Fibroblast of the conjunctiva (primary cell): ENCODE measurements at regions not wholly inside any gene's neighbourhood (a gene's known extent, or its start where the extent isn't known, plus 50 kb on each side); places are given as distances from the start of the nearest gene placed in this dataset.
"Not testable (repeated sequence)": the region's sequence is repeated elsewhere in the genome, so short reads cannot be mapped to it uniquely, and the experiment has no call there.

Source experiments
- DNase-seq: peaks from one replicate; pipeline ENCODE4 v3.0.0-alpha.2; 2010; ENCODE audit warnings: low read depth

DNA sequence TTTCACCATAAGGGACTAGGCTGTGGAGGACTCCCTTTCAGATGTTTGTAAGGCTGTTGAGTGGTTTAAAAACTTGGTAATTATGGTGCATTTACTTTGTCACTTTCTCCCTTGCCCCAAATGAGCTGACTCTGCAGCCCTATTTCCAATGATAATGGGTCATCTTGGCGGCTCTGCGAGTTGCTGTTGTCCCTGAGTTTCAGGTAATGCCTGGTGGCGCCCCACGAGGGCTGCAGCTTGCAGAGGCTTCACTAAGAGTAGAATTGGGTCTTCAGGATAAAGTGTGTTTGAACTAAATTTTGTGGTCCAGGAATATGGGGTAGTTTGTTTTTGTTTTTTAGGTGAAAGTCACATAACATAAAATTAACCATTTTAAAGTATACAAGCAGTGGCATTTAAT lies 450.1 kb upstream of the CFAP20DC start:
- no peak for DNase-seq

DNA sequence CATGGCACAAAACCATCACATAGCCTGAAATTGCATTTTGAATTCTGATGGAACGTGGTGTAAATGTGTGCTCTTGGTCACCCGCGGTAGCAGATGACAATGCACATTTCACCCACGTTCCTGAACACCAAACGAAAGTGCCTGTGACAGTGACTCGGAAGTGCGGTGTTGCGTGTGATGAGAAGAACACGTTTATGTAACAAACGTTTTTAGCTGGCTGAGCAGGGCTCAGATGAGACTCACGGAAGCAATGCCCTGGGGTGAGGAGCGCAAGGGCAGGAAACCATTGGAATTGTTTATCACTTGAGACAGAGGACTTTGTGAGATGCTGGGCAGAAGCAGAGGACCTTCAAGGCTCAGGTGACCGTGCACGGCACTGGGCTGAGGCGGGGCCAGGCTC lies 449.2 kb upstream of the CFAP20DC start:
- DNase-seq, result no peak

DNA sequence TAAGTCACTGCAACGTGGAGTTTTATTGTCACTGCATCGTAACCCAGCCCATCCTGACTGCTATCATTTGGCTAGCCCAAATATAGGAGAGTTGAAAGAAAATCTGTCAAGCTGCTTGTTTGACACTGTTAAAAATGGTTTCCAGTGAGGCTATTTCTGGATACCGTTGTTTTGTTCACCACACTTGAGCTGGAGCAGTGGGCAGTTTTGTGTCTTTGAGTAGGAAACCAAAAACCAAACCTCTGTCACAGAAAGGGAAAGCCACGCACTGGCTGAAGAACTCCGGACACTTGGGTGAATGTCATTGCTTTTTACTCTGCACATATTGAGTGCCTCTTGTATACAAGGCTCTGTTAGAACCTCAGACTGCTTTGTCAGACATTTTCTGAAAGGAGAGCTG lies 446.4 kb upstream of the CFAP20DC start:
- no peak for DNase-seq

- not testable (repeated sequence) for DNase-seq
Measured at GRCh38 chr3:59494969-59495368, 445.1 kb upstream of the CFAP20DC start.

DNA sequence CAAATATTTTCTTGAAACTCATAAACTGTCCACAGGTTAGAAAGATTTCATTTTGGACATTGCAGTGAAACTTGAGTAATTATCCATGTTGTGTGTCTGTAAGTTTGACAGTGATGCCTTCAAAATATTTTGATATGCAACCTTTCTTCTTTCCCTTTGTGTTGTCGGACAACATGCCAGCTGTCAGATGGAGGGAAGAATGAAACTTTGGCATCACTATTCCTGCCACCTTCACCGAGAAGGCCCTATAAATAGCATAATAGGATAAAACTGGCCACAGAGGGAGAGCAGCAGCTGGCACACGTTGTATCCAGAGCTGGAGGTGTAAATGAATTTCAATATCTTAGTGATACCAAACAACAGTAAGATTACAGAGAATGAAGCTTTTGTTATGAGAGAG lies 436.7 kb upstream of the CFAP20DC start:
- no peak for DNase-seq

DNA sequence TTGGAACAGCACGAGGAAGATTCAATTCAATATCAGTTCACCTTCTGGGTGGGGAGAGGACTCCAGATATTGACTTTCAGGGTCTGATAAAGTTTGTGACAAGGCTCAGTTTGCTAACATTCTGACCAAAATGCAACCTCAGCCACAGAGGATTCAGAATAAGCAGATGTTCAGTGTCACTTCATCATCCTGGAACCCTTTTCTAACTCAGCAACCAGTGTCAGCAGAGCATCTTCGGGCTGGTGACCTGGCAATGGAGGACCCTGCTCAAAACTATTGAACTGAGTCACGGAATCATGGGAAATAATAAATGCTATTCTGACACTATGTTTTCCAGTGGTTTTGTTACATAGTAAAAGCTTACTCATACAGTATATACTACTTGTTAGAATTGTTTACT lies 433.4 kb upstream of the CFAP20DC start:
- DNase-seq, result no peak

GRCh38 chr3:59482684-59483083 lies 432.9 kb upstream of the CFAP20DC start:
- no peak for DNase-seq

- no peak for DNase-seq
Measured at GRCh38 chr3:59481776-59482400, 432.1 kb upstream of the CFAP20DC start.

- peak; percentile 33 for DNase-seq
Measured at GRCh38 chr3:59480486-59480995, 430.7 kb upstream of the CFAP20DC start.

DNA sequence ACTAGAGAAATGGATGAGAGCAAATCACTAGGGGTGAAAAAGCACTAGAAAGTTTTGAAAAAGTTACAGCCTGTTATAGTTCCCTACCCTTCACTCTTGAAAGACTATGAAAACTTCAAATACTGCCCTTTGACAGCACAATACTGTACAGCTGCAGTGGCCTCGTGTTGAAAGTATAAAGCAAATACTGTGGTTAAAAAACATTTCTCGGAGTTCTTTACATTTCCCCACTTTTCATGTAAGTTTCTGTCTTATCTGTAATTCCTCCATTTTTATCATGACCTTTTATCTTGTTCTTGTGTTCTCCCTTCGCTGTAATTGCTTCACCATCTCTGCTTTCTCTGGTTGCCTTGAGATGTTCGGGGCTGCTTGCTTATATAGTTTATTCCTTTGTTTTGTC lies 423.8 kb upstream of the CFAP20DC start:
- no peak for DNase-seq

DNA sequence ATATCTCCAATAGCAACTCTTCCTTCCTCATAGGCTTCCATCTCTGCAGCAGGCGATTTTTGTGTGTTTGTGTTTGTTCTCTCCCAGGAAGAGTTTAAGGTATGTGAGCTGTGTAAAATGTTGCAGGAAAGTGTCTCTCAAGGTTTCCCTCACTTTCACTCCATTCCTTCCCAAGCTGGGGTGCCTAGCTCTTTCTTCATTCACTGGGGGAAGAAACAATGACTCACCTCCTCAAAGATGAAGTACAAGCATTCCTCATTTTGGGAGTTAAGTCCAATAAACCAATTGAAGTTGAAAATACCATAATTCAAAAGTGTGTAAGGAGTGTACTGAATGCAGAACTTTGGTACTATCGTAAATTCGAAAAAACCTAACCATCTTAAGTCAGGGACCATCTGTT lies 422.7 kb upstream of the CFAP20DC start:
- DNase-seq, result no peak

DNA sequence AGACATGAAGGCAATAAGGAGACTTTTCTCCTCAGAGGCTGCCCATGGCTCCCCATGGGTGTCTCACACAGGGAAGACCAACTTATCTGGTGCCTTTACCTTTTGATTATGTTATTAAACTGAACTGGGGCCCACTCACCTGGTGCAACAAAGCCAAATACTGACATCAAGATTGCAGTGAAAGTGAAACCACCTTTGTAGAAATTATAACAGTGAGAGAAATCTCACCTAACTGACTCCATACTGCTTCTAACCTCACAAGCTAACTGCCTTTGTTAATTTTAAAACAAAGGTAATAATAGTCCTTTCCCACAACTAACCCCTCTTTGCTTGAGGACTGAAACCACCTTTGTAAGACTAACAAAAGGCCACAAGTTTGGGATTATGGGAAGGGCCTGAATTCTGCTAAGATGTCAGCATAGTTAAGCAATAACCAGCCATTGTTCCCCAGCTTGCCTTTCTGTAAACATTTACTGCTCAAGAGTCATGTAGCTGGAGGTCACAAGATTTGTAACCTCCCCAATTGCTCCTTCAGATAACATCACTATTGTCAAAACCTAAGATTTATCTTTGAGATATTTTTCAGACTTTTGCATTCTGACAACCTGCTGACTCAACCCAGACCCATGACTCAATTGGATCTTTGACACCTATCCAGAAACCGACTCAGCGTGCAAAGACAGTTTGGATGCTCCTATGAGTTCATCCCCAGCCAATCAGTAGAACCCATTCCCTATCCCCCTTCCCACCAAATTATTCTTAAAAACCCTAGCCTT lies 420.3 kb upstream of the CFAP20DC start:
- DNase-seq, result no peak

DNA sequence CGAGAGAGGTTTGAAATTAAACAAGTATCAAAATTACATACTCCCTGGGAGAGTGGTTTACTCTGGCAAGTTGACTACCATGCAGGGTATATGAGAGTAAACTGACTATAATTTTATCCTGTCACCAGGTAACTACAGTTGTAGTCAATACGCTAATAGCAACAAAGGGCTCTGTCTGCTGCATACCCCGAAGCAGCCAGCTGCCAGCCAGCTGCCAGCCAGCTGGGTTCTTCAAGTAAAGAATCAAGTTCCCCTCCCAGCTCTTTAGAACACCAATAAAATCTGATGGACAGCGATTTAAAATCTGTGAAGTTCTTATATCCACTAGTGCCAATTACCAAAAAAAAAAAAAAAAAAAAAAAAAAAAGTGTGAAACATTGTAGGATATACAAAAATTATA lies 417.7 kb upstream of the CFAP20DC start:
- DNase-seq, result no peak

GRCh38 chr3:59464187-59464586 lies 414.4 kb upstream of the CFAP20DC start:
- DNase-seq, result no peak

DNA sequence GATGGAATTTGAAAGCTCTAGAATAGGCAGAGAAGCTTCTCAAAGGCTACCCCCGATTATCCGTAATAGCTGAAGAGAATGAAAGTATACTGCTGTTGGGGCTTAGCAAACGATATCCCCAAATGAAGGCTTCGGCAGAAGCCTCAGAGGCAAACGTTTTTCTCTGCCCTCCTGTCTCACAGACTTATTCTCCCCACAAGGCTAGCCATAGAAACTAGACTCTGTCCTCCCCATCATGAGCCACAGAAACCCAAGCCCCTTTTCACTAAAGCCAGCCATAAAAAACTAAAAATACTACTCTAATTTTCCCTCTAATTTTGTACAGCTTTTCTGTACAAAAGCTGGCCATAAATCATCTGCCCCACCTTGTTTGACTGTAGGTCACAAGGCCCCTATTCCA lies 413.4 kb upstream of the CFAP20DC start:
- no peak for DNase-seq

DNA sequence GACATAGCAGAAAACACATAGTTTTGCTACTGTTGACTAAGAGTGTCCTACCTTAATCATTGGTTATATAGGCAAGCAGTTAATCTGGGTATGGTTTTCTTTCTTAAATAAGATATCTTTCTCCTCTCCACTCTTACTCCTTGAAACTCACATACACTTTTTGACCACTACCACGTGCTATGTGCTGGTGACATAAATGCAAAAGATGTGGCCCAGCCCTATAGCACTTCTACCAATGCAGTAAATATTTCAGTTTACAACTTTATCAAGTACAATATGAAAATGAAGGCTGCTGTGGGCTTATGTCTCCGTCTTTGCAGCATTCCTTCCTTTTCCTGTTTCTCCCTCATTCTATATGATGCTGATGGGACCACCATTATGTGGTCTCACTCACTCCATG lies 410.2 kb upstream of the CFAP20DC start:
- DNase-seq, result no peak

DNA sequence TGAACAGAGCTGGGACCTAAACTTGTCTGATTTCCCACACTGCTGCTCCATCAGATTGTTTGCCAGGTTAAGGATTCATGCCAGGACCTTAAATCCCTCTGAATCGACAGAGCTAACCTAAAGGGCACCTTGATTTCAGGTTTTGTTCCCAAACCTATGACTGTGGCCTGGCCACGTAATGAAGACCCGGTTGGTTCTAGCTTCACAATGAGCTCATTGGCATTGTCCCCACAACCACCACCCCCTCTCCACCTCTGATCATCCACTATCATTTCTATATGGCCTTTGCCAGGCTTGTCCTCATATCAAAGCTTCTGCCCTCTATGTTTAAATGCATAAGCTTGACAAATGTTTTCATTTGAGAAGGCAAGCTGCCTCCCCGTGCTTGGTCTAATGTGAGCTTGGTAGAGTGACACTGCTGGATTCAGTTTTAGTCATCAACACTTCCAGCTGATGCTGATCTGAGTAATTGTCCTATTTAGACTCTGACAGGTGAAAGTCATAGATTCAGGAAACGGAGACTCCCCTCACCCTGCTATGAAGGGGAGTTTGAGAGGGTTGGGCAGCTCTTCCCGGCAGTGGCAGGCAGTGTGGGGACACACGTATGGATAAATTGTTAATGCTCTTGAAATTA lies 407.1 kb upstream of the CFAP20DC start:
- no peak for DNase-seq

- no peak for DNase-seq
Measured at GRCh38 chr3:59451800-59452746, 402.2 kb upstream of the CFAP20DC start.

DNA sequence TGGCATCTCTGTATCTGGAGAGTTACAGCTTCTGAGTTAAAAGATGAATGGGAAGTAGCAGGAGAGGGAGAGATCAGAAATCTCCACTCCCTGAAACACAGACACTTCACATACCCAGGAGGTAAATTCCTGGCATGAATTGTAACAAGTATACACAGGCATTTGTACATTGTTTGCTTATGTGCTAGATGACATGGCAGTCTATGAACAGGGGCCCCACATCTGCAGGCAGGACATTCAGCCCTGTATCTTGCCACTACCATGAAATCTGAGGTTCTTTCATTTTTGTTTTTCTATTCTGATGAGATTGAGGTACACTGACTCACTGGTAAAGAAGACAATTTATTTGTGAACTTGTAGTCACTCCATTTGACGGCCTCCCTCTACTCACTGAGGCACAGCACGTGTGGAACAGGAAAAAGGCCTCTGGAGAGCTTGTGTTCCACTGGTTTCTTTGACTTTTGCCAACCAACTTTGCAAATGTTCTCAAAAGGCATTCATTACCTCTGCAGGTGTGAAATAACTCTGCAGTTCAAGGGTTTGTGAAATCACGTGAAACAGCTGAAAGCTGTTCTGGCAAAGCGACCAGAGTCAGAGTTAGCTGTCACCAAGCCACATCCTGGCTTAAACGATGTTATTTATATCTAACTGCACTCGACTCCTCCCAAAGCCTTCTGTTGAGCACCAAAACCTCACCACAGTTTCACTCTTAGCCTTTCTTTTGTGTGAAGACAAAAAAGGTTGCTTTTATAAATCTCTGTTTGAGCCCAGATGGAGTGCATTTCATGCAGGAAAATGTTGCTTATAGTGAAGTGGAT lies 401.3 kb upstream of the CFAP20DC start:
- DNase-seq, result no peak

GRCh38 chr3:59450437-59450836 lies 400.6 kb upstream of the CFAP20DC start:
- DNase-seq, result no peak

DNA sequence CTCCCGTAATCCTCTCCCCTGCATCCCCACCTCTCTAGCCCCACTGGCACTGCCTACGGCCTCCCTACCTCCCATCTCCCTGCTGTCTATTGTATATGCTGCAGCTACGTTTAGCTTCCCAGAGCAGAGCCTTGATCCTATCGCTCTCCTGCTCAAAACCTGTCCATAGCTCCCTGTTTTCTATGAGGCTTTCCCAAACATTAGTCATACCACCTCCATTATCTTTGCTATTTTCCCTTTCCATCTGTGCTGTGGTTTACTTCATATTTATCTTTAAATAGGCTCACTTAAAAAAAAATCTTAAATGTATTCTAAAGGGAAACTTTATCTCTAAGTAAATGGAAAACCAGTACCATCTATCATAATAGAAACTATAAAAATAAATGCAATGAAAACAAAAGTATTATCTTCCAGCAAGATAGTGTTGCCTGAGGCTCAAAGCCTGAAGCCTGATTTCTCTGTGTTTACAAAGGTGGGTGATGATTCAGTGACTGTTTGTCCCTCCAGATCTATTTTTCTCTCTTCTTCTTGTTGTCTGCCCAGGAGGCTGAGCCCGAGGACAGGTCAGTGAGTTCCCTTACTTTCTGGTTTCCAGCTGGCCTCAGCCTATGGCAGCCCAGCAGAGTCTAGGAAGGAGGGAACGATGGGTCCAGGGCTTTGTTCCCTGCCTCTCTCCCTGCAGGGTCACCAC lies 397.1 kb upstream of the CFAP20DC start:
- no peak for DNase-seq
